ENCODE measurements at regions not wholly inside any gene's neighbourhood (a gene's known extent, or its start where the extent isn't known, plus 50 kb on each side); places are given as distances from the start of the nearest gene placed in this dataset.

DNA sequence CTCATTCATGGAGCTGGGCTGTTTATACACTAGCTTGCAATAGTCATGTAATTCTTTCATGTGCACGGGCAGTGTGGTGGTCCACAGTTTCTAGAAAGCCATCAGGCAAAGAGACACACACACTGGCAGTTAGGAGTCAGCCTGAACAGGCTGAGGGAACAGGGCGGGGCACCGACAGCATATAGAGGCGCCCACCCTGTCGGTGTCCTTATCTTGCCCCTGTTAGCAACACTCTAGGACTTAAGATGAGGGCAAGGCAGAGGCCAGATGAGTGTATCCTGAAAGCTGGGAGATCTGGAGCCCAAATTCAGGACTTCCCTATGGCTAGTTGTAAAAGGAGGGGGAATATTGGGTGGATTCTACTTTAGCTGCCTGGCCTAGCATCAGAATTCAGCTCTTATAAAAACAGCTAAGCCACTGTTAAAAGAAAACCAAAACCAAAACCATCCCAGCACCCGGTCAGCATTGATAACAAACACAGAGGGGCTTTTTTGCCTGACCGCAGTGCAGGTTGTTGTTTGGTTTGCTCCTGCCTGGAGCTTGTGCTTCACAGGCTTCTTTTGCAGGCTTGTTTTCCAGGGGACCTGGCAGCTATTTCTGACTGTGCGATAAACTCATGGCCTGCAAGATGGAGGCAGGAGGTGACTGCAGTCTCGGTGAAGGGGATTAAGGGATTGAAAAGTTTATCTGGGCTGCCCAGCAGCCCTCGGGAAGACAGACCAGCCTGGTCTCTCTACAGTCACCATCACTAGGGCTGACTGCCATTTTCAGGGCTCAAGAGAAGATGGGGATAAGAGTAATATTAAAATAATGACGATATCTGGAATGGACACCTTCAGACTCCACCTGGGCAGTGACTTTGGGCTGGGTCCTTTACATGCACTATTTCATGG lies 638.9 kb downstream of the MID1IP1 start:
- no peak for DNase-seq (ENCODE audit: low spot score)

DNA sequence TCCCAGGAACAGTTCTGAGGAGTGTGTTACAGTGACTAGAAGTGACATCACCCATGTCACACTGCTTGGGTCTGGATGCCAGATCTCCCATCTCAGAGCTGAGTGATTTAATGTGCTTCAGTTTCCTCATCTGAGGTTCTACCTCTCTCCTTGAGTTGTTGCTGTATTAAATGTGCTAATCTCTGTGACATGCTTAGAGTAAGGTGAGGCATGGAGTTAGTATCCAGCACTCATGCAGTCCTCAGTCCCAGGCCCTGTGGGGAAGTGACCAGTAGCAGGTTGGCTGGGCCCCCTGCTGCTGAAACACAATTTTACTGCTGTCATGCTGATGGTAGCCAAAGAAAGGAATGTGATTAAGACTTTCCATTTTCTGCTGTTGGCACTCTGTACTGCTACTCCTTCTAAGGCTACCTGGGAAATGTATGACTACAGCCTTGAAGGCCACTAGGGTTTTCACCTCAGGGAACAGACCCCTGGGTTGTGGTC lies 639.6 kb downstream of the MID1IP1 start:
- DNase-seq (ENCODE audit: low spot score), result no peak

DNA sequence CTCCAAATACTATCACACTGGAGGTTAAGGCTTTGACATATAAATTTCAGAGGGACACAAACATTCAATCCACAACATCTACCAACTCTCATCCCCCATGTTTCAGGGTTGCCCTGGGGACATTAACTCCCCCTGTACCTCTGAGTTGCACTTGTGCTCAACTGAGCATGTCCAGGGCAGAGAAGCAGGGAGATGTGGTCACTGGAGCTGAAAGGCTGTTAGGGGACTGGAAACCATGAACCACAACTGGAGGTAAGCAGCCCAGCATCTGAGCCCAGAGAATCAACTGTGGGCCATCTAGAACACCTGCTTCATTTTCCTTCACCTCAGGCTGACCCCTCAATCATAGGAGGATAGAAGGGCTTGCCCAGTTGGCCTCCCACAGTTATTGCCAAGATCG lies 641.1 kb downstream of the MID1IP1 start:
- no peak for DNase-seq (ENCODE audit: low spot score)

DNA sequence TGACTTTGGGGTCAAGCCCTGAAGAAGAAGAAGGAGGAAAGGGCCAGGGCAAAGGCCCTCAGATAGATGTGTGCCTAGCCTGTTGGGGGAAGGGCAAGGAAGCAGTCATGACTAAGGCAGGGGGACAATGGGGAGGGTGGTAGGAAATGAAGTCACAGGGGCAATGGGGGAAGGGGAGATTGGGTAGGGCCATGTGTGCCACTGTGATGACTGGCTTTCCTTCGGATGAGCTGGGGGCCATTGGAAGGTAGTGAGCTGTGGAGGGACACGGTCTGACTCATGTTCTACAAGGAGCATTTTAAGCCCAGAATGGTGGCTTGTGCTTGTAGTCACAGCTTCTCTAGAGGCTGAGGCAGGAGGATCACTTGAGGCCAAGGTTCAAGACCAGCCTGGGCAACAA lies 642.0 kb downstream of the MID1IP1 start:
- peak; percentile 46 for DNase-seq (ENCODE audit: low spot score)

DNA sequence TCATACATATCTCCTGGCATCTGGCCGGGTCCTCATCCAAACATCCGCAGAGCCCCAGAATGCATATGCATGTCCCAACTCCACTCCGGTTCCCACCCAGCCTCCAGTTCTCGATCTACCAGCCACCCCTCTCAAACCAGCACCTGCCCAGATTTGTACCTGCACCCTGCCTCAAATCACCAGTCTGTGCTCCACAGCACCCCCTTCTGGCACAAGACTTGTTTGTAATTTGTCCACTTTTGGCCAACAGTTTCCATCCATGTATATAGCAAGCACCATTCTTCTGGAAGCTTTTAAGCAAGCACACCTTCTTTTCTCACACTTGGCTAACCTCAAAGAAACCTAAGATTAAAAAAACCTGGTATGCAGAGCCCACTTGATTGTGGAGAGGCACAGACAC lies 644.1 kb downstream of the MID1IP1 start:
- DNase-seq (ENCODE audit: low spot score), result no peak

DNA sequence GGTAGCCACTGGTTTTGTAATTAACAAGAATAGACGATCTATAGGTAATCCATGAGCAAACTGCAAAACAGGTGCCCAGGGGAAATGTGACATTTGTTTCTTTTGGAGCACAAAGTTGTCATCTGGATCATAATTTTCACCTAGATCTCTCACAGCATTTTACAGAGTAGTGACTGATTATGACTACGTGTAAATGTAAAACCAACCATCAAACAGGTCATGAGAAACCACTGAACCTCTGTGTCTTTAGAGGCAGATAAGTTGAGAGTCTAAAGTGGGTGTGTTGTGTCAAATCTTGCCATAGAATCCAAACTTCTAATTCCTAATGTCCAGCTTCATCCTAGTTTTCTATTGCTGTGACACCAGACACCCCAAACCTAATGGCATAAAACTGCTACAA lies 648.1 kb downstream of the MID1IP1 start:
- DNase-seq (ENCODE audit: low spot score), result no peak

DNA sequence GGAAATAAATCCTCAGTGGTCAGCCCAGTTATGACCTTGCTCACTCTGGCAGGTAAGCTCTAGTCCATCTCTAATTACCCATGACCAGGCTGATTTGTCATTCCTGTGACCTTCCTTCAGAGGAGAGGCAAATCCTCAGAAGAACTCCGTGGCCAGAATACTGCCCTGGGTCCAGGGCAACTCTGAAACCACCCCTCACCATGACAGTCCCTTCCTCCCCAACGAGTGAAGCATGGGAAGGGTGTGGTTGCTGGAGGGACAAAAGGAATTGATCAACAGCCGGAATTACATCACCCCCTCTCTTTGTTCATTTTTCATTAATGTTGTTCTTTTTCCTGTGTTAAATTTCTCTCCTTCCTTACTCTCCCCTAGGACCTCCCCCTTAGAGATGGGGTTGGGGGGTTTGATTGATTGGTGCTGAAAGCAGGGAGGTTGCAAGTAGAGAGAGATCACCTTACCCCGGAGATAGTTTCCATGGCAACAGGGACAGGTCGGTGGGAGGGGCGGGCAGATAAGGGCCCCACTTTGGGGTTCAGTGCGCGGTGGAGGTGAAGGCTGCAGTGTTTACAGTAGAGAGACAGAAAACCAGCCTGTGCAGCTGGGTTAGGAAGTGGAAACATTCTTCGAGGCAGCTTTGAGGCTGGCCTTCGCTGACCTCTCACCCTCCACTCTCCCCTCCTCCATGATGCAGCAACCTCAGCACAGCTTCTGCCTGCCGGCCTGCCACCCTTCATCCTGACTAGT lies 647.4 kb downstream of the BCOR start:
- no peak for DNase-seq (ENCODE audit: low spot score)

DNA sequence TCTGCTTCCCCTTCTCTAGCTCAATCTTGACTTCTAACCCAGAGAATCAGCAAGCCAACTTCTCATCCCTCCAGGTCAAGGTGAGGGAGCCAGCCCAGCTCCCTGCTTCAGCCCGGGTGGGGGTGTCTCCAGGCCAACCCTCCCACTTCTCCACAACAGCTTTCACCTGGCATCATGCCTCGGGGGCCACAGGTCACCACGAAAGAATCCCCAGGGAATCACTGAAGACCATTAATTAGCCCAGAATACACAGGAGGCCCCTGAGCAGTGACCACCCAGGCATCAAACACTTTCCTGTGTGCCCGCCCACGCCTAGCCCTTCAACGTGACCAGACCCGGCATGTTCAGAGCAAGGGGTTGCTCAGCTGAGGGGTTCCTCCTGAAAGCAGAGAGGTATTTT lies 646.7 kb downstream of the BCOR start:
- DNase-seq (ENCODE audit: low spot score), result no peak

DNA sequence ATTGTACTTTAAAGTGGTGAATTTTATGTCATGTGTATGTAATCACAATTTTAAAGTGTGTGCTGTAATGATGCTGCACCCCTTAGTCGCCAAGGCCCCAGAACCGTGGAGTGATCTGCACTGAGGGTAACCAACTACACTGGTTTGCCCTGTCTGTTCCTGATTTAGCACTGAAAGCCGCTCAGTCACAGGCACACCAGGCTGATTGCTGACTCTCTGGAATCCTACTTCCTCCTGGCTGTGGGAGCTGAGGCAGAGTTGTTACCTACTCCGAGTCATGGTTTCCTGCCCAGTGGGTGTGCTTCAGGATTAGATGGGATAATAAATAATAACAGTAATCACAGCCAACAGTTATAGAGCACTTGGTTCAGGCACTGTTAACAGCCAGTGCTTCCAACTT lies 645.4 kb downstream of the BCOR start:
- DNase-seq (ENCODE audit: low spot score), result peak; percentile 11

DNA sequence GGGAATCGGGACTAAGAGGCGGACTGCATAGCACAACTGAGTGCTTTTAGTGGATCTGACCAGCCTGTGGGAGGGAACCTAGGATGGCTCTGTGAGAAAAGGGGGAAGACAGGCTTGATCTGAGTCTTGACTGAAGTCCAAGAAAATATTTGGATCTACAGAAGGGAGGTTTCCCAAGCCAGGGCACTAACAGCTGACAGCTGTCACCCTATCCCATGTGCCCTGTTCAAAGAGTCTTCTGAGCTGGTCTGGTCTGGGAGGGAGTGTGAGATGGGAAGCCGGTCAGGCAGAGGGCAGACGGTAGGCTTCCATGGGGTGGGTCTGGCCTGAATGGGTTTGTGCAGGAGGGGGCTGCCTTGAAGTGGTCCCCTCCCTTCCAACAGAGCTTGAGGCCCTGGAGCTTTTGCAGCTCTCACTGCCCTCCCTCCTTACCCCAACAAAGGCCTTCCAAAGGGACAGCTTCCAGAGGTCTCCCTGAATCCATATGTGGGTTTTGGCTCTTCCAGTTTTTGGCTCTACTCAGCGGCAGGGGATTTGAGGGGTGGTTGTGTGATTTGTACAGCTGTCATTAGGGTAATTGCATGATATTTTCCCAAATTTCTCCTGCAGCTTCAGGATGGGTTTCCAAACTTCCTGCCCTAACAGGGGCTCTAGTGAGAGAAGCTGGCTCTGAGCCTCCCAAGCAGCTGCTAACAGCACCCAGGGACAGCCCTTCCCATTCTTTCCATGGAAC lies 643.7 kb downstream of the BCOR start:
- DNase-seq (ENCODE audit: low spot score), result no peak

DNA sequence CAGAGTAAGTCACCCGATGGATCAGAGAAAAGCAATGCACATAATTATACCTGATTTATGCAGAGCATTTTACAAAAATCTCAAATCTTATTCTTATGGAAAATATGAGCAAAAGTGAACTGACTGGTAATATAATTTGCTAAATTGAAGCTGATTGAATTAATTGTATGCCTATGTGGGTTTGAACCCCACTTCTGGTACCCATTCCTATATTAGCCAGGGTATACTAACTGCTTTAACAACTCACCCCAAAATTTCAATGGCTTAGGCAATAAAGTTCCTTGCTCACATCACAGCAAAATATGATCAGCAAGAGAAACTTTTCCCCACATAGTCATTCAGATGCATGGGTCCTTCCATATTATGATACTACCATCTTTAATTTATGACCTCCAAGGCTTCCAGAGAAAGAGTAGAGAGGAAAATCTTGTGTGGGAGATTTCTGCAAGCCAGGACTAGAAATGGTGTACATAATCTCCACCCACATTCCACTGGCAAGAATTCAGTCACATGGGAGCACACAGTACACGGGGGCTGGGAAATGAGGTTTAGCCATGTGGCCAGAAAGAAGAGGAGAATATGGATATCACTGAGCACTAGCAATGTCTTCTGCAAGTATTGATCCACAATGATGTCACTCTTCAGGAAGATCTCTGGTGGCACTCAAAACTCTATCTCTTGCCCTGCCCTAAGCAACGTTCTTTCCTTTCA lies 640.7 kb downstream of the BCOR start:
- no peak for DNase-seq (ENCODE audit: low spot score)

DNA sequence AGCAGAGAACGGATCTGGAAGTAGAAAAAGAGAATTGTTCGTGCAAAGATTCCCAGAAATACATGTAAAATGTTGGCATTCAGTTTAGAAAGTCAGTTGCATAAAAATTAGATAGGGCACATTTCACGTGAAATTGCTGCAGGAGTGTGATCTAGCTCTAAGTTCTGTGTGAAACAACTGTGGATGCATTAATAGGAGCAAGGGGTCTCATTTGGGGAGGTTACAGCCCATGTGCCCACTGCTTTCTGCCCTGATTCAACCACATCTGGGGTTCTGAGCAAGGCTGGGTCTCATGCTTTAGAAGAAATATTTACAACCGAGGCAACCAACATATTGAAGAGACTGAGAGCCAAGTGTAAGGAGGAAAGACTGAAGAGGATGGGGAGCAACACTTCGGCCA lies 639.0 kb downstream of the BCOR start:
- no peak for DNase-seq (ENCODE audit: low spot score)

DNA sequence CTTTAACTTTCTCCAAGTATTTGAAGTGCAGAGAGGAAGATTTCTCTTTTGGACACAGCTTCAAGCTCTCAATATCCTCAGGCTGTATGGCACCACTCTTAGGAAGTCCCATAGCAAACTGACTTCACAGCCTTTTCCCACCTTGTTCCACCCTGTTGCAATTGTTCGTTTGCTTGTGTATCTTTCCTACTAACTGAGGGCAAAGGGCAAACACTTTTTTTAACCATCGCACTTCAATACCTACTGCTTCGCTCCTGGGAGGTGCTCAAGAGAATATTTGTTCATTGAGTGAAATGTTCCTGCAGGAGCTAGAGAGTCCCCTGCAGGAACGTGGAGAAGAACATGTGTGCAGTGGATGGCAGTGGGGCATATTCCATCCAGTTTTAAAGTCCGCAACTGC lies 638.6 kb downstream of the BCOR start:
- DNase-seq (ENCODE audit: low spot score), result no peak

DNA sequence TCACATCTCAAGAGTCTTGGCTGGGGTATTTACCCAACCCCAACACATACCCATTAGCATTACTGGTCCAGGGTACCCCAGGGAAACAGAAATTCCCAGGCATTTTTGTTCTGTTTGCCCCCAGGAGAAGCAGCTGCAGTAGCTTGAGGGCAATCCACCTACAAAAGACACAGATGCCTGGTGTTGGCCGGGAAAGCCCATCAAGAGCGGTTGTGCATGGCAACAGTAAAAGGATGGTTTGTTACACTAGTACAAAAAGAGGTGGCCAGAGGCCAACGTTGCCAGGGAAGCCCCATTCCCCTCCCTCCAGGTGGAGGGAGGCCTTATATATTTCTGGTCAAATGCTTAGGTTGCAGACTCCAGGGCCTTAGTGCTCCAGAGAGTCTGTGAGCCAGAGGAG lies 637.8 kb downstream of the BCOR start:
- DNase-seq (ENCODE audit: low spot score), result no peak

DNA sequence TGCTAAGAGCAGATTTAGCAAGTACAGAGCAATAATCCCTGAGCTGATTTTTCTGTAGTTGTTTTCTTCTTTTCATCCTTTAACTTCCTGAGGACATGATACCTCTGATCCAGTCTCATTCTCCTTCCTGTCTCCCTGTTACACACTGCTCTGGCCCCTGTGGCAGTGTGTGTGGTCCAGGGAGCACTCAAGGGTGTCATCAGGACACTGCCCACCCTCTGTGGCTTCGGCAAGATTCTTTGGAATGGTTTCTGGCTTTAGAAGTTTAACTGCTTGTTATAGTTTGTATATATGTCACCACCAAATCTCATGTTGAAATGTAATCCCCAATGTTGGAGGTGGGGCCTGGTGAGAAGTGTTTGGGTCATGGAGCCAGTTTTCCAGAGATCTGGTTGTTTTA lies 637.3 kb downstream of the BCOR start:
- no peak for DNase-seq (ENCODE audit: low spot score)

DNA sequence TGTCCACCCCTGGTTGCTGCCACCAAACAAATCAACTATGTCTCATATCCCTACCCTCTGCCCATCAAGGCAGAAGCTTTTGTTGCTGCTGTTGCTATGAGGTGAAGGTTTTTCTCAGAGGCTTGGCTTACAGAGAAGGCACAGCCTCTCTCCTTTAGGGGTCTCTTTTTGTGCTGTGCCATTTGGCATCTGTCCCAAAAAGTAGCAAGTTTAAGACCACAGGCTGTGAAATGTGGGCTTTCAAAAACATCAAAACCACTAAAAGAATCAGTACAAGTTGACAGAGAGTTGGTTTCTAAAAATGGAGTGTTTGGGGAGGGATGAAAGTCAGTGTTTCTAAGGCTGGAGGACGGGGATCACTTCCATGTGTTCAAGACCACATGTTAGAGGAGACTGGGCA lies 634.9 kb downstream of the BCOR start:
- no peak for DNase-seq (ENCODE audit: low spot score)

DNA sequence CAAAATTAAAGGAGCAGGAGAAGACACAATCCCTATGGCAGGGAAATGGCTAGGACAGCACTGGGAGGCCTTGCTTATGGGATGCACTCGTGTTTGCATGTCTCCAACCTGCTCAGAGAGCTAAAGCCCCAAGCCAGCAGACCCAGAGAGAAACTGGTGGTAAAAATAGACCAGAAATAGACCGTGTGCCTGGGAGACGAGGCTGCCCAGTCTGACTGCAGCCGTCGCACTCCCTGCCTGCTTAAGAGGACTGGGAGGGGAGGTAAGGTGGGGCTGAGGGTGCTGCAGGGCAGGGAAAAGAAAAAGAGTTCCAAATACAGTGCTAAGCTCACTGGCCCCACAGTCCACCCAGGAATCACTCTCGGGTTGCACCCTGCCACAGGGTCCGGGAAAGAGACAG lies 633.5 kb downstream of the BCOR start:
- no peak for DNase-seq (ENCODE audit: low spot score)

DNA sequence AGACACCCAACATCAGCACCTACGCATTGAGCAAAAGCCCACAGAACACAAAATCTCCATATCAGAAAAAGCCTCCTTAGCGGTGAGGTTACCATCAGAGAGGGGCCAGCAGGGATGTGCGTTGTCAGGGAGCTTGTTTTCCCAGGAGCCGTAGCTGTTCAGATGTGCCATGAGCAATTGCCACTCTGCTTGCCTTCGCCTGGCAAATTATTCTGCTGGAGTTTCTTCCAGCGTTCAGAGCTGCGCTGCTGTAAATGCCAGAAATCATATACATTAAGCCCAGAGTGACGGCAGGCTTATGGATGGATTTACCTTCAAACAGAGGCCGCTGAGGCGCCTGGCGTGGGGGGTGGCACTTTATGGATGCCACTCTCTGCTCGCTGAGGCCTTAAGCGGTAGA lies 632.3 kb downstream of the BCOR start:
- no peak for DNase-seq (ENCODE audit: low spot score)

DNA sequence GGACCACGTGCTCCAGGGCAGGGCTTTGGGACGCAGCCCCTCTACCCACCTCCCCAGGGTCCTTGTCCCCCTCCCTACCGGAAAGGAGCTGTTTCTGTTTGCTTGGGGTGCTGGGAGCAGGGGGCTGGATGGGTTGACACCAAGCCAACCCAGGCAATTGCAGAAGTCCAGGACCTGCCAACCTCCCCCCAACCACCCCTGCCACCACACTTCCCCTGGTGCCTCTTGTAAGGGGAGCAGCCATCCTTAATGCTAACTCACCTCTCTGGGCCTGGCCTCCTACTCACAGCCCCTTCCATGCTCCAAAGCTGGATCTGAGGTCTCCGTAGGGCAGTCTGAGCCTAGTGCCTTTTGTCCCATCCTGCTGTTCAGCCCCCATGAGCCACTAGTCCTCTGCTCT lies 631.9 kb downstream of the BCOR start:
- DNase-seq (ENCODE audit: low spot score), result no peak

DNA sequence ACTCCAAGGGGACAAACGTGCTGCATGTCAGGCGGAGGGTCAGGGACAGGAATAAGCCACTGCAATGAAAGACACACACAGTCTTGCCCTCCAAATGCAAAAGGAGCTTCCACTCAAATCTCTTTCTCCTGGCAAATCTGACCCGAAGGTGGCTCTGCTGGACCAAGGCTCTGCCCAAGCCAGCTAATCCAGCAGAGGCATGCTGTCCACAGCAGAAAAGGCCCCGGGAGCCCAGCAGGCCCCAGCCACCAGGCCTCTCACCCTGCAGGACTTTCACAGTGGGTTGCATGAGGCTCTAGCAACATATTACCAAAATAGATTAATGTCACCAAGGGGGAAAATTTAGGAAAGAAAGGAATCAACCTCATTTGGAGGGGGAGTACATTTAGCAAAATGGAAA lies 628.6 kb downstream of the BCOR start:
- no peak for DNase-seq (ENCODE audit: low spot score)

DNA sequence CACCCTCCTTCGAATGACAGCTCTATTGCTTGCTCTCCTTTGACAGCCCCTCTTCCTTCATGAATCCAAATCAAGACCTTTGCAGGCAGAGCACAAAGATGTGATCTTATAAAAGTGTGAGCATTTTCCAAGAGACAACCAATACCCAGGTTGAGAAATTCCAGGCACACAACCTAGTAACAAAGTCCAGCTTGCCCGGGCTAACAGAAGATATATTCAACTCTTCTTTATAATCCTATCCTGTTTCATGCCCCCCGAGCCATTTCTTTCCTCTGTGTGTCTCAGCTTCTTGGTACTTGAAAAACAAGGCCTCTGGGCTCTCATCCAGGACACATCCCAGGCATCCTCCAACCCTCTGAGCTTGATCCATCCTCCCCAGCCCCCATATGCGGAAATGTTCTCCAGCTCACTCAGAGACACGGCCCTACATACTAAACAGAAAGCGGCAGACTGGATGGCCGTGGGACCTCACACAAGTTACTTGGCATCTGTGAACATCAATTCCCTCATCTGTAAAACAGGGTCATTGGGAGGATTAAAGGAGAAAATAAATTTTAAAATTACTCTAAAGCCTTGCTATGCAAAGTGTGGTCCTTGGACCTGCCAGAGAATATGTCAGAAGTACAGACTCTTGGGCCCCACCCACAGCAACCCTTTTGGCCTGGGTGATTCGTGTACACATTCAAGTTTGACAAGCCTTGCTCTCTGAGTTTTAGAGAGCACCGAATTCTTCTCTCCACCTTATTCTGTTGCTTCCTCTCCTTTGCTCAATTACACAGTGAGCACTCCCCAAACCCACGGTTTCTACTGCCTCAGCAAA lies 627.0 kb downstream of the BCOR start:
- DNase-seq (ENCODE audit: low spot score), result no peak
